HCT116 (cell line): ENCODE measurements at regions not wholly inside any gene's neighbourhood (a gene's known extent, or its start where the extent isn't known, plus 50 kb on each side); places are given as distances from the start of the nearest gene placed in this dataset.

Source experiments
- ATAC-seq: fragments of 200-7000 bp; cut with Tn5 transposase; 2 replicates; pipeline ENCODE4 v1.9.1; 2020; ENCODE audit warnings: mild to moderate bottlenecking, moderate library complexity
- BruUV-seq: library from RNA; stranded (reverse); fragments of 400-500 nt; replicated peaks from 2 replicates; lab custom pipeline; 2021; lab: Mats Ljungman, UMichigan
- CTCF ChIA-PET: fragments of 300-600 bp; sonication (Branson Sonifier 250); formaldehyde crosslinking; loops from one replicate; lab custom pipeline; 2021; ENCODE audit warnings: antibody characterized with exemption; lab: Charles Lee
- POLR2A ChIA-PET: fragments of 300-600, 350-600 bp; sonication (Branson Sonifier 250); formaldehyde crosslinking; loops from one replicate; lab custom pipeline; 2021; ENCODE audit warnings: antibody characterized with exemption; lab: Charles Lee
- RAD21 ChIA-PET, 2 experiments: fragments of 300-600 bp; sonication (Branson Sonifier 250); formaldehyde crosslinking; loops; one replicate each; lab custom pipeline; 2023; ENCODE audit warnings: low total read pairs in 2 of 2; ENCODE audit not compliant: uncharacterized antibody in 2 of 2, unreplicated experiment in 2 of 2, low non-redundant PET in 1 of 2; lab: Charles Lee
- DNase-seq: peaks from one replicate; pipeline ENCODE4 v3.0.0-alpha.2; 2010; ENCODE audit warnings: low read depth, low spot score
- H2AFZ ChIP-seq: fragments of 200-600 bp; shearing (Covaris generic), sonication (generic); 2 replicates; pipeline ENCODE4 v1.6.1; 2017; ENCODE audit warnings: low read depth, mixed run types, mixed read lengths, antibody characterized with exemption, low read length; ENCODE audit not compliant: poor library complexity, severe bottlenecking
- H3K27ac ChIP-seq: 2 replicates; pipeline ENCODE4 v1.5.1; 2012; ENCODE audit warnings: low read depth, low read length
- H3K27me3 ChIP-seq: fragments of 200-600 bp; sonication (generic); 2 replicates; pipeline ENCODE4 v1.6.1; 2016; ENCODE audit warnings: mixed run types, low read length, mixed read lengths; ENCODE audit not compliant: insufficient read depth
- H3K36me3 ChIP-seq, 2 experiments: fragments of 200-500 bp in 1 of 2; fragments of 200-600 bp in 1 of 2; sonication (Bioruptor generic) in 1 of 2; sonication (generic) in 1 of 2; 2 replicates each; pipeline versions ENCODE4 v1.5.1 to v1.6.1; 2014 to 2016; ENCODE audit warnings: low read length in 2 of 2, inconsistent platforms in 1 of 2, mixed read lengths in 1 of 2, mixed run types in 1 of 2; ENCODE audit not compliant: insufficient read depth in 2 of 2, control insufficient read depth in 1 of 2
- H3K4me1 ChIP-seq, 2 experiments: fragments of 200-600 bp in 1 of 2; sonication (generic) in 1 of 2; 2 replicates each; pipeline versions ENCODE4 v1.5.1 to v1.6.1; 2012 to 2017; ENCODE audit warnings: low read length in 2 of 2, inconsistent platforms in 1 of 2, mild to moderate bottlenecking in 1 of 2, mixed read lengths in 1 of 2, mixed run types in 1 of 2, moderate library complexity in 1 of 2; ENCODE audit not compliant: insufficient read depth in 2 of 2, control insufficient read depth in 1 of 2
- H3K4me2 ChIP-seq: fragments of 200-600 bp; sonication (generic); 2 replicates; pipeline ENCODE4 v1.6.1; 2017; ENCODE audit warnings: mixed run types, low read length, mixed read lengths
- H3K4me3 ChIP-seq, 2 experiments: fragments of 200-600 bp in 1 of 2; sonication (generic) in 1 of 2; replicated peaks in 1 of 2; 2 replicates each; pipeline ENCODE4 v1.5.1; 2011 to 2016; ENCODE audit warnings: low read length in 2 of 2, control low read depth in 1 of 2, low read depth in 1 of 2, mild to moderate bottlenecking in 1 of 2, mixed read lengths in 1 of 2, mixed run types in 1 of 2
- H3K79me2 ChIP-seq: fragments of 200-600 bp; sonication (generic); 2 replicates; pipeline ENCODE4 v1.6.1; 2017; ENCODE audit warnings: mild to moderate bottlenecking, mixed run types, low read length, moderate library complexity, mixed read lengths; ENCODE audit not compliant: insufficient read depth
- H3K9ac ChIP-seq: fragments of 200-600 bp; sonication (generic); 2 replicates; pipeline ENCODE4 v1.6.1; 2016; ENCODE audit warnings: low read length, mixed read lengths
- H3K9me2 ChIP-seq: fragments of 200-600 bp; sonication (generic), shearing (Covaris generic); 2 replicates; pipeline ENCODE4 v1.6.1; 2017; ENCODE audit warnings: mixed run types, mild to moderate bottlenecking, moderate library complexity; ENCODE audit not compliant: insufficient read depth
- H3K9me3 ChIP-seq, 2 experiments: fragments of 200-500 bp in 1 of 2; fragments of 200-600 bp in 1 of 2; sonication (Bioruptor generic) in 1 of 2; sonication (generic) in 1 of 2; 2 replicates each; pipeline ENCODE4 v1.6.1; 2014 to 2017; ENCODE audit warnings: low read length in 2 of 2, mixed read lengths in 2 of 2, inconsistent platforms in 1 of 2, low read depth in 1 of 2, mild to moderate bottlenecking in 1 of 2, mixed run types in 1 of 2, moderate library complexity in 1 of 2; ENCODE audit not compliant: control insufficient read depth in 1 of 2, insufficient read depth in 1 of 2
- H4K20me1 ChIP-seq: fragments of 200-600 bp; sonication (generic), shearing (Covaris generic); 2 replicates; pipeline ENCODE4 v1.6.1; 2017; ENCODE audit warnings: mixed run types, mild to moderate bottlenecking, moderate library complexity; ENCODE audit not compliant: insufficient read depth
- ATF3 ChIP-seq: IDR thresholded peaks from 2 replicates; pipeline ENCODE4 v1.6.1; 2012
- CBX3 ChIP-seq: IDR thresholded peaks from 2 replicates; pipeline ENCODE4 v1.6.1; 2012; ENCODE audit warnings: low read depth
- CEBPB ChIP-seq: IDR thresholded peaks from 2 replicates; pipeline ENCODE4 v1.6.1; 2012; ENCODE audit warnings: low read depth
- CTCF ChIP-seq, 3 experiments: fragments of 200-600 bp in 1 of 3; sonication (generic) in 1 of 3; IDR thresholded peaks in 2 of 3; conservative IDR thresholded peaks in 1 of 3; 2 replicates each; pipeline ENCODE4 v1.5.1; 2012 to 2017; ENCODE audit warnings: low read depth in 2 of 3, low read length in 2 of 3, antibody characterized with exemption in 1 of 3, borderline replicate concordance in 1 of 3, control low read depth in 1 of 3, mild to moderate bottlenecking in 1 of 3, mixed read lengths in 1 of 3, mixed run types in 1 of 3, moderate library complexity in 1 of 3; ENCODE audit not compliant: insufficient read depth in 1 of 3
- ELF1 ChIP-seq: IDR thresholded peaks from 2 replicates; pipeline ENCODE4 v1.6.1; 2012; ENCODE audit warnings: low read depth, borderline replicate concordance
- EZH2 ChIP-seq: fragments of 200-600 bp; sonication (generic); IDR thresholded peaks from 2 replicates; pipeline ENCODE4 v1.6.1; 2017; ENCODE audit warnings: antibody characterized with exemption, mixed run types
- EZH2phosphoT487 ChIP-seq: fragments of 200-600 bp; IDR thresholded peaks from 2 replicates; pipeline ENCODE4 v1.6.1; 2018; ENCODE audit warnings: antibody characterized with exemption, borderline replicate concordance
- JUND ChIP-seq: IDR thresholded peaks from 2 replicates; pipeline ENCODE4 v1.6.1; 2012
- MAX ChIP-seq: IDR thresholded peaks from 2 replicates; pipeline ENCODE4 v1.6.1; 2012
- POLR2AphosphoS5 ChIP-seq: IDR thresholded peaks from 2 replicates; pipeline ENCODE4 v1.6.1; 2011; ENCODE audit warnings: mild to moderate bottlenecking, low read depth, low read length, moderate library complexity
- RAD21 ChIP-seq: IDR thresholded peaks from 2 replicates; pipeline ENCODE4 v1.6.1; 2012; ENCODE audit warnings: low read depth, mild to moderate bottlenecking
- REST ChIP-seq: IDR thresholded peaks from 2 replicates; pipeline ENCODE4 v1.6.1; 2012; ENCODE audit warnings: low read depth
- SIN3A ChIP-seq: IDR thresholded peaks from 2 replicates; pipeline ENCODE4 v1.6.1; 2012; ENCODE audit warnings: low read depth
- SP1 ChIP-seq: IDR thresholded peaks from 2 replicates; pipeline ENCODE4 v1.6.1; 2012; ENCODE audit warnings: low read depth
- SRF ChIP-seq: IDR thresholded peaks from 2 replicates; pipeline ENCODE4 v1.6.1; 2012; ENCODE audit warnings: low read depth
- TCF7L2 ChIP-seq: IDR thresholded peaks from 2 replicates; pipeline ENCODE4 v1.7.0; 2011; ENCODE audit warnings: borderline replicate concordance, inconsistent platforms; ENCODE audit not compliant: insufficient read depth, insufficient read length; ENCODE audit errors: extremely low read depth
- ZBTB33 ChIP-seq: IDR thresholded peaks from 2 replicates; pipeline ENCODE4 v1.6.1; 2011; ENCODE audit warnings: mild to moderate bottlenecking, low read length, moderate library complexity; ENCODE audit not compliant: insufficient replicate concordance; ENCODE audit errors: extremely low read depth
- intact Hi-C: fragments of 100-400 bp; cut with micrococcal nuclease; formaldehyde crosslinking; loops from 2 replicates; pipeline ENCODE4 v1.10.0; 2022

GRCh38 chr13:82900453-82900852 is 981.8 kb downstream of the SLITRK1 start:
- Histone ChIP-seq H3K27me3 (no peaks in the 10 kb centered on the region), H3K4me1 (no peaks in the 10 kb centered on the region), H4K20me1 (no peaks in the 10 kb centered on the region), H3K36me3 (no peaks in the 10 kb centered on the region), H3K4me2 (no peak overlapping the region), H2AFZ (no peak overlapping the region), H3K9me2 (no peaks in the 10 kb centered on the region), H3K27ac (no peak overlapping the region), H3K4me3 (no peak overlapping the region), H3K9me3 (no peaks in the 10 kb centered on the region), H3K79me2 (no peaks in the 10 kb centered on the region), H3K9ac (no peak overlapping the region)
- intact Hi-C loops, result no loop called here
- no peak for ATAC-seq
- ChIA-PET POLR2A (no interaction called here), RAD21 (no interaction called here), CTCF (no interaction called here)
- BruUV-seq, result no TSS peak
- no peak for DNase-seq
- TF ChIP-seq ATF3 (no peak), CTCF (IDR thresholded peaks at IDR 0.05 in 2 of 3, conservative IDR thresholded peaks at IDR 0.05 in 1 of 3; ENCODE audit: borderline replicate concordance in 1 of 3, insufficient read depth in 1 of 3, low read depth in 2 of 3, low read length in 2 of 3) (no peak), SIN3A (no peak), ELF1 (no peak), RAD21 (no peak), TCF7L2 (no peak), EZH2phosphoT487 (no peak), SP1 (no peak), MAX (no peak), JUND (no peak), CEBPB (no peak), EZH2 (no peak), POLR2AphosphoS5 (no peak), ZBTB33 (no peak), CBX3 (no peak), REST (no peak), SRF (no peak)
